GM19452 (cell line): ENCODE measurements at regions not wholly inside any gene's neighbourhood (a gene's known extent, or its start where the extent isn't known, plus 50 kb on each side); places are given as distances from the start of the nearest gene placed in this dataset.
"Not testable (repeated sequence)": the region's sequence is repeated elsewhere in the genome, so short reads cannot be mapped to it uniquely, and the experiment has no call there.

Experiments
- ATAC-seq: cut with Tn5 transposase; IDR thresholded peaks from one replicate; pipeline ENCODE4 v1.9.1; 2021; ENCODE audit not compliant: unreplicated experiment

DNA sequence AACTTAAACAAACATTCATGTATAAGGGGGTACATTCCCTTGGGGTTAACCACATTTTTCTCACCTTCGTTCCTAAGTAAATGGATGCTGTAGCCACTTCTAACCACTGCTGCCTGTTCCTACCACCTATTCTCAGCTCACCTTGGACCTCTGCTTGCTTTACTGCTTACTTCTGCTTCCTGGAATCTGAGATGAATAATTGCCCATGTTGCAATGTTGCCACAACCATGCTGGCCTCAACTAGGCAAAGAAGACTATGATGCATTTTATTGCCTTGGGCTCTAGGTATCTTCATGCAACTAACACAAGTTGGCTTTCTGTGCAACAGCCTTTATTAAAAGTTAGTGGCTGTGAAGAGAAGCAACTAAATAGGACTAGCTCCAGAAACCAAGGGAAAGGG, 106.3 kb upstream of the TCF4 start:
- no peak for ATAC-seq

- ATAC-seq, result no peak
Observed at GRCh38 chr18:55688030-55688429, 100.0 kb upstream of the TCF4 start.

GRCh38 chr18:55687106-55687505, 99.1 kb upstream of the TCF4 start:
- ATAC-seq, result no peak

DNA sequence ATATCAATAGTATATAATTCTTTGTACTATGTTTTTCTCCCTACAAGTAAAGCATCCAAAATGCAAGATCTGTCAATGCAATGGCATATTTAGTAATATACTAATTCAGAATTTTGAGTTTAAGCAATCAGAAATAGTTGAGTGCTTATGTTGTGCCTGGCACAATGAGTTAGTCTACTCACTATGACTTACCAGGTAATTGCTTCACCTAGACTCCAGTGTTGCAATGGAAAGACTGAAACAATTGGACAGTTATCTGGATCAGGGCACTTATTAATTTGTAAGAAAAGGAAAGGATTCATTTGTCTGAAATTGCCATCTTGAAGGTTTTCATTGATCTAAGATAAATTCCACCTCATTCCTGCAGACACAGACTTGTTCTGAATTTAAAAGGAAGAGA, 97.6 kb upstream of the TCF4 start:
- no peak for ATAC-seq

GRCh38 chr18:55672574-55673361, 84.8 kb upstream of the TCF4 start:
- ATAC-seq, result no peak

- ATAC-seq, result no peak
Observed at GRCh38 chr18:55665506-55665905, 77.5 kb upstream of the TCF4 start.

DNA sequence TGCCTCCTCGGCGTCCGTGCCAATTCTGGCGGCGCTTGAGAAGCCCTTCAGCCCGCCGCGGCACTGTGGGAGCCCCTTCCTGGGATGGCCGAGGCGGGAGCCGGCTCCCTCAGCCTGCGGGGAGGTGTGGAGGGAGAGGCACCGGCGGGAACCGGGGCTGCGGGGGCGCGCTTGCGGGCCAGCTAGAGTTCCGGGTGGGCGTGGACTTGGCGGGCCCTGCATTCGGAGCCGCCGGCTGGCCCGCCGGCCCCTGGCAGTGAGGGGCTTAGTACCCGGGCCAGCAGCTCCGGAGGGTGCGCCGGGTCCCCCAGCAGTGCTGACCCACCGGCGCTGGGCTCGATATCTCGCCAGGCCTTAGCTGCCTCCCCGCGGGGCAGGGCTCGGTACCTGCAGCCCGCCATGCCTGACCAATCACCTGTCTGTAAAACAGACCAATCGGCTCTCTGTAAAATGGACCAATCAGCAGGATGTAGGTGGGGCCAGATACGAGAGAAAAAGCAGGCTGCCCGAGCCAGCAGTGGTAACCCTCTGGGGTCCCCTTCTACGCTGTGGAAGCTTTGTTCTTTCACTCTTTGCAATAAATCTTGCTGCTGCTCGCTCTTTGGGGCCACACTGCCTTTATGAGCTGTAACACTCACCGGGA, 76.9 kb upstream of the TCF4 start:
- ATAC-seq, result not testable (repeated sequence)

- ATAC-seq, result no peak
Observed at GRCh38 chr18:55663891-55664290, 75.9 kb upstream of the TCF4 start.

- ATAC-seq, result no peak
Observed at GRCh38 chr18:55658598-55658997, 70.6 kb upstream of the TCF4 start.

DNA sequence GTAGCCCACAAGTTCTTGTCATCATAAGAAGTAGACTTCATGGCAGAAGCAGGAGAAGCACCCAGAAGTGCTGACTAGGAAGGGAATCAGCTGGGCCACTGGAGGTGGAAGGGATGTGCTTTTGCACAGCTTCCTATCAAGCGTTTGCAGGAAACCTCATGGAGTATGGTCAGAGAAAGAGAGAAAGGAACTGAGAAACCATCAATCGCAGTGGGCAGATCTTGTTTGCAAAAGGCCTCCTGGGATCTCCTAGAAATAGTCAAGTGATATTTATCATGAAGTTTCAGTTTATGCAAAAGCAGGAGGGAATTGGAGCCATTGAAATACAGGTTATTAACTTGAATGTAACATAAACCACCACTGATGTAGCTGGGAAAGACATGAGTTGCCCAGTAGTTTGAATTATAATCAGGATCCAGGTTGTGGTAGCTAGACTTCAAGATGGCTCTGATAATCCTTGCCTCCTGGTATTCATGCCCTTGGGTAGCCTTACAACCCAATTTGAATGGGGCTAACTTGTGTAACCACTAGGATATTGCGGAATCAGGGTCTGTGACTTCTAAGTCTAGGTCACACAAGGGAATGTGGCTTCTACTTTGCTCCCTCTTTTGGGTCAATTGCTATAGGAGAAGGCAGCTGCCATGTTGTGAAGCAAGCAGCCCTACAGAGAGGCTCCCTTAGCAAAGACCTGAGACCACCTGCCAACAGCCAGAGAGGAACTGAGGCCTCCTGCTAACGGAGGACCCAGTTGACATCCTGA, 69.8 kb upstream of the TCF4 start:
- ATAC-seq, result no peak

DNA sequence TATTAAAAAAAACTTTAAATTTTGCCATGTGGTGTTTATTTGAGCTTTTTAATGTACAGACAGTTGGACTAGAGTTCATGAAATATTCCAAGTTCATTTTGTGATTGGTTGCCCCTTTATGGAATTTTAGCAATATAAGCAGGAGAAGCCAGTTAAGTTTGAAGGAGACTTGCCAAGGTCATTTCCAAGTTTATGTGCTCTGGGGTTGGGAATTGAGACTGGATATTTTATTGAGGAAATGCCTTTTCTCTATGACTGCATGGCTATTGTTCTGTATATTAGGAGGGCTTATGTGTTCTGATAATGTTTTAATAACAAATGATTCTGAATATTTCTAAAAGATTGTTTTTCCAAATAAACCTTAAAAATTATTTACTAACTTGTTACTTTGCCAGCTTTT, 67.0 kb upstream of the TCF4 start:
- no peak for ATAC-seq

GRCh38 chr18:55651236-55651635, 63.2 kb upstream of the TCF4 start:
- ATAC-seq, result no peak

GRCh38 chr18:55650363-55650870, 62.4 kb upstream of the TCF4 start:
- no peak for ATAC-seq

DNA sequence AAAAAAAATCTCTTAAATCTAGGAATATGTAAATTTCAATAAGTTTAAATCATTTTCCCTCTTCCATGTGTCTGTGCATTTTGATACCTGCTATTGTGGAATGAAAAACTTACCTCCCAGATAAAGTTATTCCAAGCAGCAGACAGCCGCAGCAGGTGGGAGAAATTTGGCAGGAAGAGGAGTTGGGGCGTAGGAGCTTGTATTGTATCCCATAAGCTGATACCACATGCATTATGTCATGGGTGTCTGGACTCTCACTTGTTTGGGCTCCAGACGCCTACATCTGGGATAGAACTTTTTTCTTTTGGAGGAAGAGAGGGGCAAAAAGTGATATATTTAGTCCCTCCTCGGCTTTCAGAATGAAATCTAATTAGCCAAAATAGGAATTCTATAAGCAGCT, 59.3 kb upstream of the TCF4 start:
- no peak for ATAC-seq

DNA sequence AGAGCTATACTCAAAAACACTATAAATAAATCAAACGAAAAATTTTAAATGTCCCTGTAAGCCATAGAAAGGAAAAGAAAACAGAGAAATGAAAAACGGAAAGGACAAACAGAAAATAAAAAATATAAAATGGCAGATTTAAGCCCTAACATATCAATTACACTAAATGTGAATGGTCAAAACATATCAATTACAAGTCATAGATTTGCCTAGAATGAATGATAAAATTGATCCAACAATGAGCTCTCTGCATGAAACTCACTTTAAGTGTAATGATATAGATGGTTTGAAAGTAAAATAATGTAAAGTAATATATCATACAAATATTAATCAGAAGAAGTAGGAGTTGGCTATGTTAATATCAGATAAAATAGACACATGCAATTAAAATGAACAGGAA, 54.2 kb upstream of the TCF4 start:
- ATAC-seq, result no peak

DNA sequence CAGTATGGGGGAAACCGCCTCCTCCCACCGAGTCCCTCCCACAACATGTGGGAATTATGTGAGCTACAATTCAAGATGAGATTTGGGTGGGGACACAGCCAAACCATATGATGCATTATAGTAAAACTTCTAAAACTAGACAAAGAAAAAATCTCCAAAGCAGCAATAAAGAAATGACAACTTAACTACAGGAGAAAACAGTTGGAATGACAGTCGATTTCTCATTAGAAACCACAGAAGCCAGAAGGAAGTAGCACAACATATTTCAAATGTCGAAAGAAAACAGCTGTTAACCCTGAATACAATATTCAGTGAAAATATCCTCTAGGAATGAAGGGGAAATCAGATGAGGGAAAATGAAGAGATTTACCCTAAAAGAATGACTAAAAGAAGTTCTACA, 53.5 kb upstream of the TCF4 start:
- no peak for ATAC-seq
